NCI-H1436 treated with DMSO at 0.1 percent for 48 hours (cell line): ENCODE measurements at regions not wholly inside any gene's neighbourhood (a gene's known extent, or its start where the extent isn't known, plus 50 kb on each side); places are given as distances from the start of the nearest gene placed in this dataset.
"Not testable (repeated sequence)": the region's sequence is repeated elsewhere in the genome, so short reads cannot be mapped to it uniquely, and the experiment has no call there.

Source experiments
- DNase-seq: peaks from one replicate; lab custom pipeline; 2025; lab: John Stamatoyannopoulos, UW

DNA sequence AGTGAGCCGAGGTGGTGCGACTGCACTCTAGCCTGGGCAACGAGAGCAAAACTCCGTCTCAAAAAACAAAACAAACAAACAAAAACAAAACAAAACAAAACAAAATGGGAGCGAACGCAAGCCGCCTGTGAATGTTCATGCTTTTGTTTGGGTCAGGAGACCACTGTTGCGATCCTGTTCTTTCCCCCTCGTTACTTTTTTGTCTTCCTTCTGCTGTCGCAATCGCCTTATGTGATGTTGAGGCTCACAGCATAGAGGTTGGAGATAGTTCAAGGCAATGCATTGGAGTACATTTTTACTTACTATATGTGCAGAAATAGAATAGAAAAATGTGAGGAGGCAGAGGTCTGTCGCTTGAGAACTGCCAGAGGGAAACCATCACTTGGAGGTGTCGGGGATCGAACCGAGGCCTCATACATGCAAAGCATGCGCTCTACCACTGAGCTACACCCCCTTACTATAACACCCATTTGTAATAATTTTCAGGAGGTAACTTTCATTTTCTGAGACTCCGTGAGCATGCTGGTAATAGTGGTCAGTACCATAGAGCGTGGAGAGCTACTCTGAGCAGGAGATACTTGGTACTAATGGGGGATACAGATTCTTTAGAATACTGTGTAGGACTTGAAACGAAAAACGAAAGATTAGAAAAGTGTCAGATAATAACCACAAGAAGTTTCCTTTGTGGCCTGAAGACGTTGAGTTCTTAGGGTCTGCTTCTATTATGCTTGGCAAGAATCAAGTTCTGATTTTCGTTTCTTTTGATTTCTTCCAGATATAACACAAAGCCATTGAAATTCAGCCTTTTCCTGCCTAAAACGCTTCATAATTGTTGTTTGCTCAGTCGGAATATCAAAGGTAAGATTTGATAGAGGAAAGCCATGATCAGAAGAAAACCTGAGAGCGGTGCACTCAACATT is 121.1 kb downstream of the TRIM27 start:
- no peak for DNase-seq

DNA sequence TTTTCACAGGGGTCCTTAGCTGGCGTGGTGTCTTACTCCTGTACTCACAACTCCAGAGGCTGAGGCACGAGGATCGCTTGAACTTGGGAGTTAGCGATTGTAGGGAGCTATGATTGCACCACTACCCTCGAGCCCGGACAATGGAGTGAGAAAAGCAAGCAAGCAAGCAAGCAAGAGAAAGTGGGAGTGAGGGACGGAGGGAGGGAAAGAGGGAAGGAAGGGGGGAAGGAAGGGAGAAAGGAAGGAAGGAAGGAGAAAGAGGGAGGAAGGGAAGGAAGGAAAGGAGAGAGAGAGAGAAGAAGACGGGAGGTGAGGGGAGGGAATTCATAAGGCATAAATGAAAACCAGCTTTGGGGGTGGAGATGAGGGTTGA is 120.5 kb downstream of the TRIM27 start:
- no peak for DNase-seq

DNA sequence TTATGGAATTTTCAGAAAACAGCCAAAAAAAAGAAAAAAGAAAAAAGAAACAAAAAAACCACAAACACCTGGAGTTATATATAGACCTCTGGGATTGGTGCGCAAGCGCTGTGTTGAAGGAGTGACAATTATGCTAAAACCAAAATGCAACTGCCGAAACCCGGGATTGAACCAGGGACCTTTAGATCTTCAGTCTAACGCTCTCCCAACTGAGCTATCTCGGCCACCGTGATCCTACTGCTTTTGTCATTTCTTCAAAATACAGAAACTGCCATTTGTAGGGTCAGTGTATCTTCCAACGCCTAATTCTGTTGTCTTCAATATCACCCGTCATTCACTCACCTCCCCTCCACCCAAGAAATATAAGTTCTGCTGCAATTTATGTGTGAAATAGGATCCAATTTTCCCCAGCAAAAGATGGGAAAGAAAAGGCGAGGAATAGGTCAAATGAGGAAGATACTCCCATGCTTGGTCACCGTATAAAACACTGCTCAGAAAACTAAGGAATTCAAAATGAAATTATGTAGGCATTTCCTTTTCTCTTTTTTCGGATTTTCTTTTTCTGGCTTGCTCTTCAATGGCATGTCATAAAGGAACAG is 116.0 kb downstream of the TRIM27 start:
- DNase-seq, result no peak

DNA sequence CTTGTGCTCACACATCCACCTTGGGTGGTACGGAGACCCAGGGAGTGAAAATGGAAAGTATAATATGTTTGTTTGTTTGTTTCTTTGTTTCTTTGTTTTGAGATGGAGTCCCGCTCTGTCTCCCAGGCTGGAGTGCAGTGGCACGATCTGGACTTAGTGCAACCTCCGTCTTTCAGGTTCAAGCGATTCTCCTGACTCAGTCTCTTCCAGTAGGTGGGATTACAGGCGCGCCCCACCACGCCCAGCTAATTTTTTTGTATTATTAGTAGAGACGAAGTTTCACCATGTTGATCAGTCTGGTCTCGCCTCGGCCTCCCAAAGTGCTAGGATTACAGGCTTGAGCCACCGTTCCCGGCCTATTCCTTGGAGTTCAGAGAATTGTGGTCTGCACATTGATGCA is 115.4 kb downstream of the TRIM27 start:
- DNase-seq, result no peak

DNA sequence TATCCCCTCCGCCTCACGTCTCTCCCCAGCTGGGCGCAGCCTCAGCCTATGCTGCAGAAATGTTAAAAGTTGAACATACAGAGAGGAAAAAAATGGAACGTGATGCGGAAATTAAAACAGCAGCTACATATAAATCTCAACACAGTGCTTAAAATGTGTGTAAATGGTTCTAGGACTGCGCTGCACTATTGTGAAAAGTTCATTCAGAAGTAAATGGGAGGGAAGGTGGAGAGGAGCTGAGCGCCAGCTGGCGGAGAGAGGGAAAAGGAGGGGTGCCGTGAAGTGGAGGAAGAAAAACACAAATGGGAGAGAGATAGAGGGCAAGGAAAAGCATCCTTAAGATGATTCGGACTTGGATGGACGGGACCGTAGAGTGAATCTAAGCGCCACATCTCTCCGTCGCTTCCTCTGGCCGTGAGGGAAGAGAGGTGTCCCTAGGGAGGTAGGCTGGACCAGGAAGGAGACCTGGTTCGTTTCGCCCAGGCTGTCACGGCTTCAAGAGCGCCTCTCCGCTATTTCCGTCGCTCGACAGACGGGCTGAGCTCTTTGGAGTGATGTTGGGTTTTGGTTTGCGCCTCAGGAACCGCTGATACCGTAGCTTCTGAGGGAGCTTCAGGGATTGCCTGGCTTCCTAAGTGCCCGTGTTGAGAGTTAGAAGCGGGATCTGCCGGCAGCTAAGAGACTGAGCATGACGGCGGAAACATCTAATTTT is 113.7 kb downstream of the TRIM27 start:
- DNase-seq, result no peak

DNA sequence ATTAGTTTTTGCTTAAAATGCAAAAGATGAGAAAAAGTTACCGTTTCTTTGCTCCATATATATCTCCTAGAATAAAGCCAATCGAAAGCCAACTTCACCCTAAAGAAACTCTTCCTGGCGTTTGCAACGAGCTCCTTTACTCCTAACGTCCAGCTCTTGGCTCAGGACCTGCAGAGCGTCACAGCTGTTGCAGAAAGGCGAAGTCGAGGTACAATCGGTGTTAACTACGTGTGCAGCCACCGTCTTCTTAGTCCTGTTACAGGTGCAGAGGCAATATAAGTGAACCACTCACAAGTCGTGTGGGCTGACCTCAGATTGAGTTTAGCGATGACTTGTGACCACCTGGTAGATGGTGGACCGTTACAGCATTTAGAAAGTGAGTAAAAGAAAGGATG is 113.1 kb downstream of the TRIM27 start:
- no peak for DNase-seq

DNA sequence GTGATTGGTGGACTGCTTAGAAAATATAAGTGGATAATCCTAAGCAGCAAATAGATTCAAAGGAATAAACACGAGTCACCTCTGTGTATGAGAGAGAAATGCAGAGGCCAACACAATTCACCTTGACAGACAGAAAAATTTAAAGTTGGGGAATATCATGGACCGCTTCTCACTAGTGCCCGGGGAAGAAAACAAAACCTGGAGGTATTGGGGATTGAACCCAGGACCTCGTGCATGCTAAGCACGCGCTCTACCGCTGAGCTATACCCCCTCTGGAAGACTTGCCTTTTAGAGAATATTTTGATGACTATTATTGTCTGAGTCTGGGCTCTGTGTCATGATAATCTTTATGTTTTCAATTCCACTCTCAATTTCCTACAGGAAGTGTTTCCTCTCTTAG is 111.9 kb downstream of the TRIM27 start:
- DNase-seq, result no peak

DNA sequence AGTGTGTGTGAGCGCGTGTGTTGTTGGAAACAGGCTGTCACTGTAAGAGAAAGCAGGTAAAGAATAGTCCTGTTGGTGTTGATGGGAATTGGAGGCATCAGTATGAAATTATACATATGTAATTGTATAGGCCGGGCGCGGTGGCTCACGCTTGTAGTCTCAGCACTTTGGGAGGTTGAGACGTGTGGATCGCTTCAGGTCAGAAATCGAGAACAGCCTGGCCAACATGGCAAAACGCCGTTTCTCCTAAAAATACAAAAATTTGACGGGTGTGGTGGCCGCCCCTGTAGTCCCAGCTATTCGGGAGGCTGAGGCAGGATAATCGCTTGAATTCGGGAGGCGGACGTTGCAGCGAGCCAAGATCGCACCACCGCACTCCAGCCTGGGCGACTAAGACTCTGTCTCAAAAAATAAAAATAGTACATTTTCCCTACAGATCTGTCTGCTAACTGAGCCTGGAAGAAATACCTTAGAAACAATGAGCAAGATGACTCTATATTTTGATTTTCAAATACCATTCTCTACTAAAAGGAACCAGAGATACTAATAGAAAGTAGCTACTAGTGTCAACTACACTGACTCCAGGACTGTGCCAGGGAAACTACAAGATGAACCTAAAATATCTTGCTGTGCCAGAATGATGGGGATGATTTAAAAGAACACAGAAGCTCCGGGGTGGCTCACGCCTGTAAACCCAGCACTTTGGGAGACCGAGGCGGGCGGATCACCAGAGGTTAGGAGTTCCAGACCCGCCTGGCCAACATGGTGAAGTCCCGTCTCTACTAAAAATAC is 110.8 kb downstream of the TRIM27 start:
- no peak for DNase-seq

DNA sequence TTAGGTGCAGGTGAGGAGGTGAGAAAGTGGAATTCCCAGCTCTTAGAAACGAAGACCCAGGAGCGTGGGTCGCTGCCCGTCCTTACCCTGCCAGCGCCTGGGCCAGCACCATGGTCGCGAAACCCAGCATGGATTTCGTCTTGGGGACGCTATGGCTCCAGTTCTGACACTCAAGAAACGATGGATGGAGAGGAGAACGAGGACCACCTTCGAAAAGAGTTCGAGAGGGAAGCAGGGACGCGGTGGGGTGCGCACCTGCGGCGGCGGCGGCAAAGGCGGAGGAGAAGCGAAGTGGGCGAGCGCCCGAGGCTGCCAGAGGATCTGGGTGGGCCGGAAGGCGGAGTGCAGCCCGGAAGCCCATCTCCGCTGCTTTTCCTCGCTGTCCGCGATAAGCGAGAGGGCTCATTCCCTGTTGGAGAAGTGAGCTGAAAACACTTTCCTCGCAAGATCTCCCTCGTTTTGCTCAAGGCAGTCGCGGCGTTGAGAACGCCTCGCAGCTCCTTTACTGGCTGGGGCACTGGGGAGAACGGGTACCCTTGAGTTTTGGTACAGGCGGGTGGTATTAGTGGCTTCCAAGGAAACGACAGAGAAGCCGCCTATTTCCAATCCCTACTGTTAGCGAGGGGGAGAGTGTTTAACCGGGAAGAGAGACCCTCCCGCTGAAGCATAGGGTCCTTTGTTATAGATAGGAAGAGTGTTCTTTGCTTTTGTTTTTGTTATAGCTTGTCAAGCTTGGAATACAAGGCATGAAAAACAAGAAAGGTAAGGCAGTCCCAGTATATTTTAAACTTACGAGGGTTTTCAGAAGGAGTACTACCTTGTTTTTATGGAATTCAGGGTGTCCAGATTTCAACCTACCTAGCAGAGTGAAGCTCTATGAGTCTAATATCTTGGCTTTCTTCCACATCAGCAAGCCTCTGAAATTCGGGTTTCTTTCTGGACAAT is 109.5 kb downstream of the TRIM27 start:
- DNase-seq, result no peak

DNA sequence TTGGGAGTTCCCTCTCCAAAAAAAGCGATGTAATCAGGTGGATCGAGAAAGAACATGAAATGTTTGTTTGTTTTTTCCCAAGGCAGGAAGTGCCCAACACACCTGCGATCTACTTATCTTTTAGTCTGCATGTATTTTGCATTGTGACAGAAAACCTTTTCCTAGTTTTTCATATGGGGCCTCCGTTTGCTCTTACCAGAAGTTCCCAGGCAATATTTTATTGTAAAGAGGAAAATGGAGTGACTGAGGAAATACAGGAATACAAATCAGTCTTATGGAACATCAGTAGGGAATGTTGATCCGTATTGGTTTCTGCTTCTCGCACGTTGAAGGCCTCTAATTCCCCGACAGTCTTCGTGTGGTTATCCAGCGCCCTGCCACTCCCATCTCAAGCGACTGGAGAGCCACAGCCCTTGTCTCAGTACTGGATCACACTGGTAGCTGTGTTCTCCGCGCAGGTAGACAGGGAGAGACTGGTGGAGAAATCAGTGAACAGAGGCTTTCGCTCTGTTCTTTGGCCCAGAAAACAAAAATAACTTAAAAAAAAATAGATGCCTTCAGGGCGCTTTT is 107.4 kb downstream of the TRIM27 start:
- DNase-seq, result no peak

DNA sequence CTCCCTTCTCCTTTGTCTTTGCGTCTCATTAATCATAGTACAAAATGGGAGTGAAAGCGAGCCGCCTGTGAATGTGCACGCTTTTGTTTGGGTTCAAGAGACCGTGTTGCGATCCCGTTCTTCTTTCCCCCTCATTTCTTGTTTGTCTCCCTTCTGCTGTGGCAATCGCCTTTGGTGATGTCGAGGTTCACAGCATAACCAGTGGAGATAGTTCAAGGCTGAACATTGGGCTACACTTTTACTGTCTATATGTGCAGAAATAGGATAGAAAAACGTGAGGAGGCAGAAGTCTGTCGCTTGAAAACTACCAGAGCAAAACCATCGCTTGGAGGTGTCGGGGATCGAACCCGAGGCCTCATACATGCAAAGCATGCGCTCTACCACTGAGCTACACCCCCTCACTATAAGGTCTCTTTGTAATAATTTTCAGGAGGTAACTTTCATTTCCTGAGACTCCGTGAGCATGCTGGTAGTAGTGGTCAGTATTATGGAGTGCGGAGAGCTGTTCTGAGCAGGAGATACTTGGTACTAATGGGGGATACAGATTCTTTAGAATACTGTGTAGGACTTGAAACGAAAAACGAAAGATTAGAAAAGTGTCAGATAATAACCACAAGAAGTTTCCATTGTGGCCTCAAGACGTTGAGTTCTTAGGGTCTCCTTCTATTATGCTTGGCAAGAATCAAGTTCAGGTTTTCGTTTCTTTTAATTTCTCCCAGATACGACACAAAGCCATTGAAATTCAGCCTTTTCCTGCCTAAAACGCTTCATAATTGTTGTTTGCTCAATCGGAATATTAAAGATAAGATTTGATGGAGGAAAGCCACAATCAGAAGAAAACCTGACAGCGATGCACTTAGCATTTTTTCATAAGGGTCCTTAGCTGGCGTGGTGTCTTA is 106.6 kb downstream of the TRIM27 start:
- no peak for DNase-seq

DNA sequence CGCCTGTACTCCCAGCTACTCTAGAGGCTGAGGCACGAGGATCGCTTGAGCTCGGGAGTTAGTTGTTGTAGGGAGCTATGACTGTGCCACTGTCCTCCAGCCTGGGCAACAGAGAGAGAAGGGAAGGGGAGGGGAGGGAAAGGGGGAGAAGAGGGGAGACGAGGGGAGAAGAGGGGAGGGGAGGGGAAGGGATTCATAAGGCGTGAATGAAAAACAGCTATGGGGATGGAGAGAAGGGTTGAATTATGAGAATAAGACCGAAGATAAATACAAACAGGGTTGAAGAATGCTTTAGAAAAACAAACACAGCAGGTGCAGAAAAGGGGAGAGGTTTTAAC is 106.0 kb downstream of the TRIM27 start:
- DNase-seq, result no peak

DNA sequence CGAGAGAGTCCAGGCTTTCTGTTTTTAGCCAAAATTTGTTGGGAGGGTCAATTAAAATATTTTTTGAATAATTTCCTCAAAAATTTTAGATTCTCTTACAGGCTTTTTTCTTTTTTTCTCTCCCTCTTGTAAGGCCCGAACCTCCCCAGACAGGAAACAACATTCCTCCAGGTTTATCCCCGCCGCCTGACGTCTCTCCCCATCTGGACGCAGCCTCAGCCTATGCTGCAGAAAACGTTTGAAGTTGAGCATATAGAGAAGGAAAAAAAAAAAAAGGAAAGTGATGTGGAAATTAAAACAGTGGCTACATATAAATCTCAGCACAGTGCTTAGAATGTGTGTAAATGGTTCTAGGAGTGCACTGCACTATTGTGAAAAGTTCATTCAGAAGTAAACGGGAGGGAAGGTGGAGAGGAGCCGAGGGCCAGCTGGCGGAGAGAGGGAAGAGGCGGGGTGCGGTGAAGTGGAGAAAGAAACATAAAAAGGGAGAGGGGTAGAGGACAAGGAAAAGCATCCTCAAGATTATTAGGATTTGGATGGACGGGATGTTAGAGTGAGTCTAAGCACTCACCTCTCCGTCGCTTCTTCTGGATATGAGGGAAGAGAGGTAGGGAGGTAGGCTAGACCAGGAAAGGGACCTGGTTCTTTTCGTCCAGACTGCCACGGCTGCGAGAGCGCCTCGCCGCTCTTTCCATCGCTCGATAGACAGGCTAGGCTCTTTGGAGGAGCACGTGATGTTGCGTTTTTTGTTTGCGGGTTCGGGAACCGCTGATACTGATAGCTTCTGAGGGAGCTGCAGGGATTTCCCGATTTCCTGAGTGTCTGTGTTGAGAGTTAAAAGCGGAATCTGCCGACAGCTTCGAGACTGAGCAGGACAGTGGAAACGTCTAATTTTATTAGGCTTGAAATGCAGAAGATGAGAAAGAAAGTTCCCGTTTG is 98.7 kb downstream of the TRIM27 start:
- DNase-seq, result no peak

DNA sequence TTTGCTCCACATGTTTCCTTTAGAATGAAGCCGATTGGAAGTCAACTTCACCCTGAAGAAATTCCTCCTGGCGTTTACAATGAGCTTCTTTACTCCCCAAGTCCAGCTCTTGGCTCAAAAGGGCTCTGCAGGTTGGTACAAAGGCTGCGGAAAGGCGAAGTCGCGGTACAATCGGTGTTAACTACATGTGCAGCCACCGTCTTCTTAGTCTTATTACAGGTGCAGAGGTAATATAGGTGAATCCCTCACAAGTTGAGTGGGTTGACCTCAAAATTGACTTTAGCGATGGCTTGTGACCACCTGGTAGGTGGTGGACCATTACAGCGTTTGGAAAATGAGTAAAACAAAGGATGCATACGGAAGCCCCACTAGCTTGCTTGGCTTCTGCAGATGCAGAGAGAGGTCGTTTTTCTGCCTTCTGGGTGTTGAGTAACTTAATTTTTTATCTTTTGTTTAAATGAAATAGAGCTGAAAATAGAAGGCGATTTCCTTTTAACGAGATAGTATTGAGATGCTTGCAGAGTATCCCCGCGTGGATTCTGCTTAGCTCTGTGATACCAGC is 98.0 kb downstream of the TRIM27 start:
- no peak for DNase-seq

DNA sequence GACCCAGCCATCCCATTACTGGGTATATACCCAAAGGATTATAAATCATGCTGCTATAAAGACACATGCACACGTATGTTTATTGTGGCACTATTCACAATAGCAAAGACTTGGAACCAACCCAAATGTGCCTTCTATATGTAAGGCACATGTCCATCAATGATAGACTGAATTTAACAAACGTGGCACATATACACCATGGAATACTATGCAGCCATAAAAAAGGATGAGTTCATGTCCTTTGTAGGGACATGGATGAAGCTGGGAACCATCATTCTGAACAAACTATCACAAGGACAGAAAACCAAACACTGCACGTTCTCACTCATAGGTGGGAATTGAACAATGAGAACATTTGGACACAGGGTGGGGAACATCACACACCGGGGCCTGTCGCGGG is 92.1 kb downstream of the TRIM27 start:
- DNase-seq, result not testable (repeated sequence)

DNA sequence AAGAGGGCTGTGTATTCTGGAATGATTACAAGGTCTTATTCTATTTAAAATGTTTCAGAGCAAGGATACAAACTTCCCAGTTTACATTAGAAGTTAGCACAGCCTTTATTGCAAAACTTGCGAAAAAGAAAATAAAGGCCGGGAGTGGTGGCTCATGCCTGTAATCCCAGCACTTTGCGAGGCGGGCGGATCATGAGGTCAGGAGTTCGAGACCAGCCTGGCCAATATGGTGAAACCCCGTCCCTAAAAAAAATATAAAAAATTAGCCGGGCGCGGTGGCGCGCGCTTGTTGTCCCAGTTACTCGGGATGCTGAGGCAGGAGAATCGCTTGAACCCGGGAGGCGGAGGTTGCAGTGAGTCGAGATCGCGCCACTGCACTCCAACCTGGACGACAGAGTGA is 87.1 kb downstream of the TRIM27 start:
- DNase-seq, result not testable (repeated sequence)

DNA sequence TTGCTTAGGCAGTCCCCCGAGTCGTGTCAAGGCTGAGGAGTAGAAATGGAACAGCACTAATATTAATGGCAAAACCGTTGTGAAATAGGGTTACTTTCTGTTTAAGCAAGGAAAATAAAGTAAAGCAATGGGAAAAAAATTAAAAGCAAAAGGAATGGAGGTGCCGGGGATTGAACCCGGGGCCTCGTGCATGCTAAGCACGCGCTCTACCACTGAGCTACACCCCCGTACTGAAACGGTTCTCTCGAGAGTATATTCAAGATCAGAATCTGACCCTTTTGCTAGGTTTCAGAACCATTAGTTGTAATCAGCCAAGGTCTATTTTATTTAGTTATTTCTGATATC is 85.5 kb downstream of the TRIM27 start:
- peak; percentile 55 for DNase-seq

DNA sequence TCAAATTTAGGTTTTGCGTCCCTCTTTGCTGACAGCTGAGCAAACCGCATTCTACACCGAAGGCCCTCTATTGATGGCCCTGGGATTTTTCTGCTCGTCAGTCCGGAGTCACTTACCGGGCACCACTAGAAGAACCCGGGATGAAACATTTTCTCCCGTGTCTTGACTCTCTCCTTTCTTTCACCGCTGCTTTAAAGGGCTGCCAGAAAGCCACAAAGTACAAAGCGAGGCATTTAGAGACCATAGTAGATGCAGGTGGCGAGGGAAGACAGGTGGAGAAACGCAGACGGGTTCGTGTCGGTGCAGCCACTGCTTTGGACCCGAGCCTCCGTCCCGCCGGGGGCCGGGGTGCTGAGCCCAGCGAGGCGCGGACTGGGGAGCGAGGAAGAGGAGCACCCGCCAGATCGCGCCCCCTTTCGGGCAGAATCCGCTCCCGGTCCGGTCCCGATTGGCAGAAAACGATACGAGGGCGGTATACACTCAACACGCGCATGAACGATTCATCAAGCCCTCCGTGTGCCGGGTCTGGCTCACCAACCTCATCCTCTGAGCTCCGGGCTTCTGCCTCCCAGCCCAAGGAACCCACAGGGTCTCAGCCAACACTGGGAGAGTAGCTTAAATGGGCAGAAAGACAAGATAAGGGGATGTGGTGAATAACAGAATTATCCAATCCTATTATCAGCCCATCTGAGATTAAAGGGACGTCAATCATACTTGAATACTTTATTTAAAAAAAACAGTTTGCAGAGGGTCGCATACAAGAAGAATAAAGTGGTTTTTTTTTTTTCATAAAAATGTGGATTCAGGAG is 84.9 kb downstream of the TRIM27 start:
- DNase-seq, result peak; percentile 15
